ENCODE measurements at regions not wholly inside any gene's neighbourhood (a gene's known extent, or its start where the extent isn't known, plus 50 kb on each side); places are given as distances from the start of the nearest gene placed in this dataset.

- Histone ChIP-seq H3K27me3 (no peaks in the 10 kb centered on the region), H3K9me3 (no peaks in the 10 kb centered on the region), H3K36me3 (no peaks in the 10 kb centered on the region), H3K4me3 (replicated peaks in 1 of 3) (no peak overlapping the region), H3K4me1 (peaks cover 10 to 13% of the 10 kb centered on the region in 2 donors), H3K27ac (no peak overlapping the region)
- no peak for DNase-seq
- WGBS, 2 donors = 88 to 91% methylated on average over 16 to 19 of the region's 21 CpGs
- intact Hi-C loops (cut with DNase I) = no loop called here
- TF ChIP-seq POLR2A (IDR thresholded peaks at IDR 0.05) = no peak
- TF ChIP-seq, protein P1, sequence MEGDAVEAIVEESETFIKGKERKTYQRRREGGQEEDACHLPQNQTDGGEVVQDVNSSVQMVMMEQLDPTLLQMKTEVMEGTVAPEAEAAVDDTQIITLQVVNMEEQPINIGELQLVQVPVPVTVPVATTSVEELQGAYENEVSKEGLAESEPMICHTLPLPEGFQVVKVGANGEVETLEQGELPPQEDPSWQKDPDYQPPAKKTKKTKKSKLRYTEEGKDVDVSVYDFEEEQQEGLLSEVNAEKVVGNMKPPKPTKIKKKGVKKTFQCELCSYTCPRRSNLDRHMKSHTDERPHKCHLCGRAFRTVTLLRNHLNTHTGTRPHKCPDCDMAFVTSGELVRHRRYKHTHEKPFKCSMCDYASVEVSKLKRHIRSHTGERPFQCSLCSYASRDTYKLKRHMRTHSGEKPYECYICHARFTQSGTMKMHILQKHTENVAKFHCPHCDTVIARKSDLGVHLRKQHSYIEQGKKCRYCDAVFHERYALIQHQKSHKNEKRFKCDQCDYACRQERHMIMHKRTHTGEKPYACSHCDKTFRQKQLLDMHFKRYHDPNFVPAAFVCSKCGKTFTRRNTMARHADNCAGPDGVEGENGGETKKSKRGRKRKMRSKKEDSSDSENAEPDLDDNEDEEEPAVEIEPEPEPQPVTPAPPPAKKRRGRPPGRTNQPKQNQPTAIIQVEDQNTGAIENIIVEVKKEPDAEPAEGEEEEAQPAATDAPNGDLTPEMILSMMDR (IDR thresholded peaks at IDR 0.05) = no peak
These were observed 82.3 kb upstream of the CTDP1 start for GRCh38 chr18:79597176-79597830.

- no peak for TF ChIP-seq POLR2A (IDR thresholded peaks at IDR 0.05)
- TF ChIP-seq, protein P1 (IDR thresholded peaks at IDR 0.05) = no peak
- Histone ChIP-seq H3K9me3 (no peaks in the 10 kb centered on the region), H3K36me3 (no peaks in the 10 kb centered on the region), H3K27me3 (no peaks in the 10 kb centered on the region), H3K4me3 (replicated peaks in 1 of 3) (no peak overlapping the region), H3K4me1 (peaks cover 10 to 13% of the 10 kb centered on the region in 2 donors), H3K27ac (no peak overlapping the region)
- intact Hi-C loops (cut with DNase I) = no loop called here
- 68 to 75% methylated on average over 22 to 26 of the region's 38 CpGs for WGBS, 2 donors
- DNase-seq = peak; percentile 27 to 40
These were observed 81.6 kb upstream of the CTDP1 start for GRCh38 chr18:79597831-79598632.

DNA sequence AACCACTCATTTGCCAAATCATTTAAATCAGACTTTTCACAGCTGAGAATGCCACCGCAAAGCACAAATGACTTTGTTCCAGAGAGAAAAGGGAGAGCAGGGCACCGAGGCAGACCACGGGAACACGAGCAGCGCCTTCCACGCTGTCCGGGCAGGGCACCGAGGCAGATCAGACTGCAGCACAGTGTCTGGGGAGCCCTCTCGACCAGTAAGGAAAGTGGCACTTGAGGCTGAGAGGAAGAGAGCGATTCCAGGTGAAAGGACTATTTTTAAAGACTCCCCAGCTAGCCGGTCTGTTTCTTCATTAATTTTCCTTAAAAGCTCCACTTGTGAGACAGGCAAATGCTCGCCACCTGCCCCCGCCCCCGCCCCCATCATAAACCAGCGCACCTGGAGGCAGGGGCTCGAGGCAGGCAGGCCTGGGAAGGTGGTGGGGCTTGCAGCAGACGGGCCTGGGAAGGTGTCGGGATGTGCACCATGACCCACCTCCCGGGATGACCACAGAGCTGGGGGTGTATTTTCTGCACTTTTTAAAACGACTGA is 80.9 kb upstream of the CTDP1 start:
- peak; percentile 77 for DNase-seq
- Histone ChIP-seq H3K27me3 (no peaks in the 10 kb centered on the region), H3K36me3 (no peaks in the 10 kb centered on the region), H3K27ac (no peak overlapping the region), H3K9me3 (no peaks in the 10 kb centered on the region), H3K4me3 (replicated peaks in 1 of 3) (no peak overlapping the region), H3K4me1 (peaks cover 10 to 13% of the 10 kb centered on the region in 2 donors)
- intact Hi-C loops (cut with DNase I) = no loop called here
- TF ChIP-seq, protein P1 (IDR thresholded peaks at IDR 0.05) = no peak
- TF ChIP-seq POLR2A (IDR thresholded peaks at IDR 0.05) = no peak
- 33 to 38% methylated on average over 17 to 18 of the region's 20 CpGs for WGBS, 2 donors

- Histone ChIP-seq H3K4me1 (peaks cover 10 to 13% of the 10 kb centered on the region in 2 donors), H3K9me3 (no peaks in the 10 kb centered on the region), H3K27ac (no peak overlapping the region), H3K36me3 (no peaks in the 10 kb centered on the region), H3K27me3 (no peaks in the 10 kb centered on the region), H3K4me3 (replicated peaks in 1 of 3) (no peak overlapping the region)
- intact Hi-C loops (cut with DNase I) = no loop called here
- no peak for DNase-seq
- TF ChIP-seq, protein P1 (IDR thresholded peaks at IDR 0.05) = no peak
- TF ChIP-seq POLR2A (IDR thresholded peaks at IDR 0.05) = no peak
- 58 to 66% methylated on average over 13 to 19 of the region's 19 CpGs for WGBS, 2 donors
These were observed 80.1 kb upstream of the CTDP1 start for GRCh38 chr18:79599441-79599931.

All from thyroid gland (tissue), 4 donors.